T-helper 17 cell (primary cell): ENCODE measurements at regions not wholly inside any gene's neighbourhood (a gene's known extent, or its start where the extent isn't known, plus 50 kb on each side); places are given as distances from the start of the nearest gene placed in this dataset.
A peak's percentile ranks its signal among the peaks of the same experiment; 100 is the strongest.

Experiments
- ATAC-seq: fragments of 150-1000 bp; cut with Tn5 transposase; 2 replicates; pipeline ENCODE4 v1.10.0; 2021; ENCODE audit warnings: mild to moderate bottlenecking, moderate library complexity
- DNase-seq, 3 donors: peaks; one replicate each; pipeline versions ENCODE4 v3.0.0 to v3.0.0-alpha.2; 2020 to 2021
- H3K9me3 ChIP-seq: one replicate; pipeline ENCODE4 v1.7.0; 2013; ENCODE audit warnings: low read length, mild to moderate bottlenecking; ENCODE audit not compliant: control insufficient read depth, poor library complexity, severe bottlenecking
- H3K27ac Mint-ChIP-seq: one replicate; pipeline ENCODE4 v1.8.0; 2022; ENCODE audit warnings: mild to moderate bottlenecking, moderate library complexity, mixed read lengths
- H3K27me3 Mint-ChIP-seq: one replicate; pipeline ENCODE4 v1.8.0; 2022; ENCODE audit warnings: mixed read lengths
- H3K36me3 Mint-ChIP-seq: one replicate; pipeline ENCODE4 v1.8.0; 2022; ENCODE audit warnings: low read depth, mixed read lengths
- H3K4me1 Mint-ChIP-seq: one replicate; pipeline ENCODE4 v1.8.0; 2022; ENCODE audit warnings: mild to moderate bottlenecking, mixed read lengths
- H3K4me3 Mint-ChIP-seq: one replicate; pipeline ENCODE4 v1.8.0; 2022; ENCODE audit warnings: mild to moderate bottlenecking, moderate library complexity, mixed read lengths

DNA sequence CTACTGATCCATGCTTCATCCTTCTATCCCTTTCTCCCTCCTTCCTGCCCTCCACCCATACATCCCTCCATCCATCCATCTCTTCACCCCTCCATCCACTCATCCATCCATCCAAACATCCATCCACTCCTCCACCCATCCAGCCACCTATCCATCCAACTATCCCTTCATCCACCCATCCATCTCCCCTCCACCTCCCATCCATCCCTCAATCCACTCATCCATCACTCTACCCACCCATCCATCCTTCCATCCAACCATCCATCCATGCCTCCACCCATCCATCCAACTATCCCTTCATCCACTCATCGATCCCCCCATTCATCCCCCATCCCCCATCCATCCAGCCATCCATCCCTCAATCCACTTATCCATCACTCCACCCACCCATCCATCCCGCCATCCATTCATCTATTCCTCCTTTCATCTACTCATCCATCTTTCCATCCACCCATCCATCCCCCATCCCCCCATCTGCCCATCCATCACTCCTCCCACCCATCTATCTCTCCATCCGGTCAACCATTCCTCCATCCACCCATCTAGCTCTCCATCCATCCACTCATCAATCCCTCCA, 132.4 kb upstream of the IQSEC1 start:
- Mint-ChIP-seq H3K27ac (no peak overlapping the region), H3K36me3 (peaks cover 2% of the 10 kb centered on the region), H3K4me3 (no peak overlapping the region), H3K27me3 (peaks cover 62% of the 10 kb centered on the region), H3K4me1 (peaks cover 13% of the 10 kb centered on the region)
- no peaks in the 10 kb centered on the region for H3K9me3 ChIP-seq
- ATAC-seq: no peak
- DNase-seq: no peak

- Mint-ChIP-seq H3K4me3 (peak overlapping the region; percentile 28), H3K36me3 (peaks cover 6% of the 10 kb centered on the region), H3K27me3 (peaks cover 67% of the 10 kb centered on the region), H3K4me1 (peaks cover 16% of the 10 kb centered on the region), H3K27ac (no peak overlapping the region)
- no peak for ATAC-seq
- no peak for DNase-seq
- no peaks in the 10 kb centered on the region for H3K9me3 ChIP-seq
Observed at GRCh38 chr3:13204177-13204581, 130.9 kb upstream of the IQSEC1 start.

DNA sequence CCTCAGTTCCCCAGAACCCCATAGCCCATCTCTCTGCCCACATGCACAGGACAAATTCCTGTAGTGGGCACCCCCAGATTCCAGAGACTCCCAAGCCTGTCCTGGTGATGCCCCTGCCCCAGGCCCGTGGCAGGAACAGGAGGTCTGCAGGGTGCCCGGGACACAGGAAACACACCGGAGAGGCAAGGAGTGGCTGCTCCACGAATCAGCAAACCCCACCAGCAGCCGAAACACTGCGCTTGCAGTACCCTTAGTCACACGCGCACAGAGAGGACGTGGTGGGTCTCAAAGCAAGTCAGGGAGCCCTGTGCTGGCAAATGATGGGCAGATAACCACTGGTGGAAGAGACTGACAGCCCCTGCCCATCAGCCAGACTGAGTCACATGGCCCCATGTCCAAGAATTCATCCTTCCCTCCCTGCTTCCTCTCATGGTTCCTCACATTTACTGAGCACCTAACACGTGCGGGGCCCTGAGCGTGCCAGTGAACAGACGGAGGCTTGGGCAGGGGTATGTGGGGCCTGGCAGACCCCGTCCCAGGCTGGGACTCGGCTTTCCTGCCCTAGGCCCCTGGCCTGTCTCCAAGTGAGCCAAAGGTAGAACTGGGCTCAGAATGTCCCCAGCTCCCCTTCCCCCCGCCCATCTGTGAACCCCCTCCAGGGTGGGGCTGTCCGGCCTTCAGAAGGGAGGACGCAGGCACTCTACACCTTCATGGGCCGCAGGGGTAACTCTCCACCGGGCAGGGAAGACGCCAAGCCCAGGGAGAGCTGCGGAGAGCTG, 130.4 kb upstream of the IQSEC1 start:
- H3K4me1 Mint-ChIP-seq: peaks cover 16% of the 10 kb centered on the region
- H3K4me3 Mint-ChIP-seq: peak overlapping the region; percentile 19
- H3K36me3 Mint-ChIP-seq: peaks cover 6% of the 10 kb centered on the region
- peaks cover 64% of the 10 kb centered on the region for H3K27me3 Mint-ChIP-seq
- H3K27ac Mint-ChIP-seq: no peak overlapping the region
- DNase-seq: no peak
- no peak for ATAC-seq
- no peaks in the 10 kb centered on the region for H3K9me3 ChIP-seq

GRCh38 chr3:13202744-13203397, 129.6 kb upstream of the IQSEC1 start:
- DNase-seq: no peak
- Mint-ChIP-seq H3K4me3 (no peak overlapping the region), H3K27ac (no peak overlapping the region), H3K27me3 (peaks cover 57% of the 10 kb centered on the region), H3K36me3 (peaks cover 6% of the 10 kb centered on the region), H3K4me1 (peaks cover 16% of the 10 kb centered on the region)
- ATAC-seq: no peak
- no peaks in the 10 kb centered on the region for H3K9me3 ChIP-seq

DNA sequence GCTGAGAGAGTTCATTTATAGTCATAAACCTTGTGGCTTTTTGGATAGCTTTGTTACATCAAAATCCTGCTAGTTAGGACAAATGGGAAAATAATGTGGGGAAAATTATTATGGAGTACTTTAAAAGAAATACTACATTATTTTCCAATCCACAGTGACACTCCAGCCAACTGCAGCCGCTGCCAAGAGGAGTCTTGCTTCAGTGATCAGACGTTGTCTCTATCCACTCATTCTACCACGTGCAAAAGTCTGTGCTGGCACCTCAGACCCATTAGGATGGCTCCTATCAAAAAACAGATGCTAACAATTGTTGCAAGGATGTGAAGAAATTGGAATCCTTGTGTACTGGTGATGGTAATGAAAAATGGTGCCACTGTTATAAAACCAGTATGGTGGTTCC, 128.6 kb upstream of the IQSEC1 start:
- H3K9me3 ChIP-seq: no peaks in the 10 kb centered on the region
- Mint-ChIP-seq H3K36me3 (peaks cover 6% of the 10 kb centered on the region), H3K4me1 (peaks cover 17% of the 10 kb centered on the region), H3K27ac (no peak overlapping the region), H3K27me3 (peaks cover 50% of the 10 kb centered on the region), H3K4me3 (no peak overlapping the region)
- ATAC-seq (no peak), DNase-seq (no peak)

DNA sequence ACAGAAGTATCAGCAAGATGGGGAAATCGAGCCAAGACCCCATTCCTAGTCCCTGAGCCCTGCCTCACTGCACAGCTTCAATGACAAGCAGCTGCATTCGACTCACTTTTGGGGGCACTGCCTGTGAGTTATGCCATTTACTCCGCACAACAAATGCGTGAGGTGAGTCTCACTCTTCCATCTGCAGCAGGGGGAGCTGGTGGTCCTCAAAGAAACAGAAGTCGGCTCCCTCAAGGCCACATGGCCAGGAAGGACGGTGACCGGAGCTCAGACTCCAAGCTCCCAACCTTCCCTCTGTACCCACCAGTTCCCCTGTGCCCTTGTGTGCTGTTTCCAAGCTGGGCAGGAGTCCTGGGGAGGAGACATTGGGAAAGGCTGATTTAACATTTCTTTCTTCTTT, 127.7 kb upstream of the IQSEC1 start:
- Mint-ChIP-seq H3K4me3 (no peak overlapping the region), H3K27ac (no peak overlapping the region), H3K4me1 (peaks cover 24% of the 10 kb centered on the region), H3K27me3 (peaks cover 44% of the 10 kb centered on the region), H3K36me3 (peaks cover 6% of the 10 kb centered on the region)
- no peaks in the 10 kb centered on the region for H3K9me3 ChIP-seq
- DNase-seq: no peak
- no peak for ATAC-seq

GRCh38 chr3:13200465-13200864, 127.2 kb upstream of the IQSEC1 start:
- Mint-ChIP-seq H3K27ac (no peak overlapping the region), H3K27me3 (peaks cover 44% of the 10 kb centered on the region), H3K4me3 (no peak overlapping the region), H3K36me3 (peaks cover 6% of the 10 kb centered on the region), H3K4me1 (peaks cover 27% of the 10 kb centered on the region)
- no peak for DNase-seq
- H3K9me3 ChIP-seq: no peaks in the 10 kb centered on the region
- ATAC-seq: no peak

- H3K4me1 Mint-ChIP-seq: peaks cover 30% of the 10 kb centered on the region
- H3K4me3 Mint-ChIP-seq: no peak overlapping the region
- peaks cover 41% of the 10 kb centered on the region for H3K27me3 Mint-ChIP-seq
- ATAC-seq: no peak
- DNase-seq: no peak
- no peaks in the 10 kb centered on the region for H3K9me3 ChIP-seq
- H3K36me3 Mint-ChIP-seq: peaks cover 6% of the 10 kb centered on the region
- no peak overlapping the region for H3K27ac Mint-ChIP-seq
Observed at GRCh38 chr3:13199899-13200451, 126.7 kb upstream of the IQSEC1 start.

- peaks cover 30% of the 10 kb centered on the region for H3K4me1 Mint-ChIP-seq
- H3K9me3 ChIP-seq: no peaks in the 10 kb centered on the region
- peaks cover 33% of the 10 kb centered on the region for H3K27me3 Mint-ChIP-seq
- H3K27ac Mint-ChIP-seq: no peak overlapping the region
- no peak for DNase-seq
- peaks cover 3% of the 10 kb centered on the region for H3K36me3 Mint-ChIP-seq
- H3K4me3 Mint-ChIP-seq: no peak overlapping the region
- ATAC-seq: no peak
Observed at GRCh38 chr3:13199006-13199776, 126.0 kb upstream of the IQSEC1 start.

- Mint-ChIP-seq H3K36me3 (peaks cover 3% of the 10 kb centered on the region), H3K4me1 (peaks cover 36% of the 10 kb centered on the region), H3K27me3 (peaks cover 25% of the 10 kb centered on the region), H3K27ac (no peak overlapping the region), H3K4me3 (no peak overlapping the region)
- no peaks in the 10 kb centered on the region for H3K9me3 ChIP-seq
- no peak for ATAC-seq
- DNase-seq: no peak
Observed at GRCh38 chr3:13198264-13198879, 125.1 kb upstream of the IQSEC1 start.

DNA sequence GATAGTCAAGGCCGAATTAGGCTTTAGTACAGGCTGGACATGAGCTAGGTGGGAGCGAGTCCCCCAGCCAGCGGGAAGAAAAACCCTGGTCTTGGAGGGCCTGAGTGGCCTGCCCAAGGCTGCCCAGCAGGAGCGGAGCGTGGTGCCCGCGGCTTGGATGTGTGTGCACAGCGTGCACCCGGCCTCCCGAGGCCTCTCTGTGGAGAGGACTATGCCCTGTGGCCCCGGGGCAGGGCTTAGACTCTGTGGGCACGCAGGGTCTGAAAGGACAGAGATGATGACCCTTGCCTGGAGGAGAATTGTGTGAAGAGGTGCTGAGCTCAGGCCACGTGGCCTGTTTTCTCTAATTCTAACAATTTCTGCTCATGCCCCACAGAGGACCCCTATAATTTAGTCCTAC, 124.6 kb upstream of the IQSEC1 start:
- Mint-ChIP-seq H3K27ac (no peak overlapping the region), H3K27me3 (peaks cover 19% of the 10 kb centered on the region), H3K36me3 (peaks cover 3% of the 10 kb centered on the region), H3K4me1 (peaks cover 40% of the 10 kb centered on the region), H3K4me3 (no peak overlapping the region)
- ATAC-seq (no peak), DNase-seq (no peak)
- H3K9me3 ChIP-seq: no peaks in the 10 kb centered on the region

DNA sequence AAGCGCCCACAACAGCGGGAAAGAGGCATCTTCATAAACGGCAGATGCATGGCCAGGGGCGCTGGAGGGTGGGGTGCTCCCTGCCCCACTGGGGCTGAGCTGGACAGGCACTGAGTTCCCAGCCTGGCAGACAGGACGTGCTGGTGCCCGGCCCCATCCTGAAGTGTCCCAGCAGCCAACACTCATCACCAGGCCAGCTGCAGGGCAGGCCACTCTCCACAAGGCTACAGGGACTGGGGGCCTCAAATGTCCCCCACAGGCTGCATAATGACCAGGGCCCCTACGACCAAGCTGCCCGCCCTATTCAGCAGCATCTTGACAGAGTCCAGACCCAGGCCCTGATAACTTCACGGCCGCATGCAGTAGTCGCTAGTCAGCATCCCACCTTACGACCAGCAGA, 124.1 kb upstream of the IQSEC1 start:
- ATAC-seq (no peak), DNase-seq (no peak)
- peaks cover 3% of the 10 kb centered on the region for H3K36me3 Mint-ChIP-seq
- H3K4me1 Mint-ChIP-seq: peaks cover 39% of the 10 kb centered on the region
- H3K4me3 Mint-ChIP-seq: no peak overlapping the region
- no peaks in the 10 kb centered on the region for H3K9me3 ChIP-seq
- H3K27me3 Mint-ChIP-seq: peaks cover 14% of the 10 kb centered on the region
- H3K27ac Mint-ChIP-seq: no peak overlapping the region
